Activated T-cell treated with anti-CD3 and anti-CD28 coated beads for 48 hours (primary cell): ENCODE measurements at regions not wholly inside any gene's neighbourhood (a gene's known extent, or its start where the extent isn't known, plus 50 kb on each side); places are given as distances from the start of the nearest gene placed in this dataset.

Experiments
- DNase-seq: peaks from one replicate; pipeline ENCODE4 v3.0.0-alpha.2; 2020; ENCODE audit warnings: low read depth

DNA sequence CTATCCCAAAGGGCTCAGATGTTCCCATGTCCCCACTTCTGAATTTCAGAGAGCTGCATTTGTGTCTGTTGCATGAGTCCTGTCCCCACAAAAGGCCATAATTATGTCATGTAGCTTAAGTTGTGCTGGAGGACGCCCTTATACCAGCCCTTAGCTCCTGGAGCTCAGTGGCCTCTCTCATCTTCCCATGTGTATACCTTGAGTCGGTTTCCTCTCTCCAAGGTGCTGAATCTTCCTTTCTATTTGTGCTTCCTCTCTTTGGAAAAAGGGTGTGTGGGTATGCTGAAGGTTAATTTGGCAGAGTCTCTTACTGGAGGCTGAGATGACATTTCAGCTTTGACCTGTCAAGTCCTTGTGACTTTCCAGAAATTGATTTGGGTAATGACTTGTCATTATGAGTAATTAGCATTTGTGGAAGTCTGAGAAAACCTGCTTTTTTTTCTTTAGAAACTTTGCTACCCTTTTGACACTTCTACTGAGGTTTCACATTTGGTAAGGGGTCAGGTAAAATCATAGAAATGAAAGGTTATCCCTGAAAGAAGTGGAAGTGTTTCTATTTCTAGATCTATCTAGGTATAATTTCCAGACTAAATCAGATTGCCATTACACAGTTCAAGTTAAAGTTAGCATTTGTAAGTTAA is 185.4 kb downstream of the ABCC12 start:
- DNase-seq = no peak

GRCh38 chr16:47967374-47967773 is 188.4 kb downstream of the ABCC12 start:
- DNase-seq = no peak

- no peak for DNase-seq
Measured at GRCh38 chr16:47966325-47966724, 189.5 kb downstream of the ABCC12 start.

GRCh38 chr16:47965439-47965838 is 190.4 kb downstream of the ABCC12 start:
- no peak for DNase-seq

DNA sequence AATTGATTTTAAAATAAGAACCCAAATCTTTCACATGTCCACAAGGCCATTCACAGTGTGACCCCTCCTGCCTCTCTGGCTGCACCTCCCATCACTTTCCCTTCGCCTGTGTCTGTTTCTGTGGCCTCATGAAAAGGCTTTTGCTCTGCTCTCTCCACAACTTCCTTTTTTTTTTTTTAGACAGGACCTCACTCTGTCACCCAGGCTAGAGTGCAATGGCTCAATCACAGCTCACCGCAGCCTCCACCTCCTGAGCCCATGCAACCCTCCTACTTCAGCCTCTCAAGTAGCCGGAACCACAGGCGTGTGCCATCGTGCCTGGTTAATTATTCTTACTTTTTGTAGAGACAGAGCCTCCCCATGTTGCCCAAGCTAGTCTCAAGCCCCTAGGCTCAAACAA is 197.1 kb downstream of the ABCC12 start:
- DNase-seq = no peak

DNA sequence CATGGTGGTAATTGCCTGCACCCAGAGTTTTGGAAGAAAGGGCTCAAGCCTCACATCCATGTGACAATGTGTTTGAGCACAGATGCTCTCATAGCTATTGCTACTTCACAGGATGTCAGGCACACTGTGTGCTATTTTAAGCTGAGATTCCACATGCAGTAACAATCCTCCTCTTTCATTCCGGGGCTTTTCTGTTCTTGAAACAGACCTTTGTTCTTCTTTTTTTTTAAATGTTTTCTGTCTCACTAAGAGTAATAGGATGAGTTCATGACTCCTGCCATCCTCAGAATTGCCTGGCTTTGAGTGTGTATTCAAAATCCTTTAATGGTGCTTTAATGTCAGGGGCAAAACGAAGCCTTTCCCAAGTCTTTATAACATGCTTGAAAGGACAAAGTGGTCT is 198.9 kb downstream of the ABCC12 start:
- DNase-seq = no peak

GRCh38 chr16:47949714-47950113 is 206.1 kb downstream of the ABCC12 start:
- DNase-seq = no peak

DNA sequence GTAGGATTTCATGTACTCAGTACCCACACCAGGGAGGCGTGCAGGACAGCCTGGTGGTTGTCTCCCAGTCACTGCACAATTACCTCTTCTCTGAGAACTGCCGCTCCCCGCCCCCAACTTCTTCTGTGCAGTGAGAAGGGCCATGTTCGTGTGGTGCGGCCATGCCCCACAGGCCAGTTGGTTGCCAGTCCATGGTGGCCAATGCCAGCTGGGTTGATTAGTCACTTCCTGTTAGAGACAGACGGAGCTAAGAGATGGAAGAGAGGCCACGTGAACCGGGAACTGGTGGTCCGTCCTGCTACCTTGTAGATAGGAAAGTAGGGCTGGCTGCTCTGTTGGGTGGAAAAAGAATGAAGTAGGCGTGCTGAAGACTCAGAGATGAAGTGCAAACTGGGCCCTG is 206.5 kb downstream of the ABCC12 start:
- DNase-seq = no peak

GRCh38 chr16:47947723-47948122 is 208.1 kb downstream of the ABCC12 start:
- no peak for DNase-seq

GRCh38 chr16:47946092-47946491 is 209.7 kb downstream of the ABCC12 start:
- no peak for DNase-seq

GRCh38 chr16:47944589-47944988 is 211.2 kb downstream of the ABCC12 start:
- no peak for DNase-seq

DNA sequence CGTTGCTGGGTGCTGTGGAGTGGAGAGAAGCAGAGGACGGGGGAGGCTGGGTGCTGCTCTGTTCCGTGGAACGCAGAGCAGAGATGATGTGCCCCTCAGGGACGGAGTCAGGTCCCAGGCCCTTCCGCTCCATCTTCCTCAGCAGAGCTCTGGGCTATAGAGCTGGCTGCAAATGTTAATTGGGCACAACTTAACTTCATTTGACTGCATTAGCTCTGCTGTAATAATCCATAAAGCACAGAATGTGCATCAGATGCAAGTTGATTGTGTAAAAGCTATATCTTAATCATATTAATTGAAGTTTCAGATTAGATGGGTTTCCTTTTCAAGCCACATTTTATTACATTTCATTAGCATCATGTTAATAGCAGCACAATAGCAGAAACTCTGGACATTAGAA is 212.6 kb downstream of the ABCC12 start:
- no peak for DNase-seq

DNA sequence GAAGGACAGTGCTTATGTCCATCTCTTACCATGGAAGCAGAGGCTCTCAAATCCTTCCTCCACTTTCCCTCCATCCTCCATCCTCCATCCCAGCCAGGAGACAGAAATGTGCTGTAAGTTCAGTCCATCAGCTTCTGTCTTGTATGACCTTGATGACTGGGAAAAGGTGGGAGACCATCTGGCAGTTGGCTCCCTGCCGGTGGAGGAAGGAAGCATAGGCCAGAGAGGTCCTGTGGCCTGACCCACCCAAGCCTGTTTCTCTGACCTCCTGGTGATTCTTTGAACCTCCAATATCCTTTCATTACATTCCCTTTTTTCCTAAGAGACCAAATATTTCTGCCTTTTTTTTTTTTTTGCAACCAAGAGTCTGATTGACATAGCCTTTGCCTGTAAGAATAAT is 215.3 kb downstream of the ABCC12 start:
- DNase-seq = no peak

DNA sequence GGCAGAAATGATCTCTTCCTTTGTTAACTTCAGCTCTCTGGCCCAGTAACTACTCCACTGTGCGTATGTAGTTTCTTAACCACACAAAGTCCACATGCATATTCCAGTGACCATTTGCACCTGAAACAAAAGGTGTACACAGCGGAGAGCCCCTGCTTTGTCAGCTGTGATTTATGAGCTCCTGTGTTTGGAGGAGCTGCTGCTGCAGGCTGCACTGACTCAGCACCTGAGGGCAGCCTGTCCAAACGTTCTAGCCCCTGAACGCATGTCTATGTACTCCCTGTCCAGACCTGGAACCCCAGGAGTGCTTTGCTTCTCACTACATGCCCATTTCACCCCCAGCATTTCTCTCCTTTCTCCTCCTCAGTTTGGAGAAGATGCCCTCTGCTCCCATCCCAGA is 216.1 kb downstream of the ABCC12 start:
- no peak for DNase-seq

- DNase-seq = no peak
Measured at GRCh38 chr16:47938272-47938671, 217.5 kb downstream of the ABCC12 start.

DNA sequence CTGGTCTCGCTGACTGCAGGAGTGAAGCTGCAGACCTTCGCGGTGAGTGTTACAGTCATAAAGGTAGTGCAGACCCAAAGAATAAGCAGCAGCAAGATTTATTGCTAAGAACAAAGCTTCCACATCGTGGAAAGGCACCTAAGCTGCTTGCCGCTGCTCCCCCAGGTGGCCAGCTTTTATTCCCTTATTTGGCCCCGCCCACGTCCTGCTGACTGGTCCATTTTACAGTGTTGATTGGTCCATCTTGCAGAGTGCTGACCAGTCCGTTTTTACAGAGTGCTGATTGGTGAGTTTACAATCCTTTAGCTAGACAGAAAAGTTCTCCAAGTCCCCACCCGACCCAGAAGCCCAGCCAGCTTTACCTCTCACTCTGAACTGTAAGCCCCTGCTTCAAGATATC is 227.8 kb downstream of the ABCC12 start:
- no peak for DNase-seq

- DNase-seq = no peak
Measured at GRCh38 chr16:47927330-47927729, 228.5 kb downstream of the ABCC12 start.

DNA sequence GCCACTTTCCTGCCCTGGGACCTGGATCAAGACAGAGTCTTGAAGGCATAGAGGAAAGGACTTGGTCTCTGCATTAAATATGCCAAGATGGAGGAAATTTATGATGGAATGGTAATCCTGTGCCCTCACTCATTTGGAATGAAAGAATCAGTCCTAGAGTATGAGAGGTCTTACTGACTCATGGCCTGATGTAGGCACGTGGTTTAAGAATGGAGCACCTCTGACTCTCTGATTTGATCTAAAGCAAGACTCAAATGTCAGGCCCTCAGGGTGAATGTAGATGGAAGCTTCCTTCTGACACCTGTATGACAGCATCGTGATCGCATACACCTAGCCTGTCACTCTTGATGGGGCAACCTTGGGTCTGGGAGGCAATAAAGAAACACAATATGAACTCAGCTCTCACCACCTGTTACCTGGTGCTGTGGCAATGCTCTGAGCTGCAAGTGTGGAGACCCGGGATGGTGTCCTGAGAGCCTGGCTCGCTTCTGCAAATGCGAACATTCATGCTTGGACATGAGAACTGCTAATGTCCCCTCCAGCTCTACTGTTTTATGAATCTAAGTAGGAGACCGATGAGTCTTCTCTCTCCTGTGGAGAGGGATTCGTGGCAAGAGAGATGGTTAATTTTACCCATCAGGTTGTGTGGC is 229.9 kb downstream of the ABCC12 start:
- no peak for DNase-seq

- DNase-seq = no peak
Measured at GRCh38 chr16:47924950-47925349, 230.8 kb downstream of the ABCC12 start.

- no peak for DNase-seq
Measured at GRCh38 chr16:47921535-47921934, 234.3 kb downstream of the ABCC12 start.

DNA sequence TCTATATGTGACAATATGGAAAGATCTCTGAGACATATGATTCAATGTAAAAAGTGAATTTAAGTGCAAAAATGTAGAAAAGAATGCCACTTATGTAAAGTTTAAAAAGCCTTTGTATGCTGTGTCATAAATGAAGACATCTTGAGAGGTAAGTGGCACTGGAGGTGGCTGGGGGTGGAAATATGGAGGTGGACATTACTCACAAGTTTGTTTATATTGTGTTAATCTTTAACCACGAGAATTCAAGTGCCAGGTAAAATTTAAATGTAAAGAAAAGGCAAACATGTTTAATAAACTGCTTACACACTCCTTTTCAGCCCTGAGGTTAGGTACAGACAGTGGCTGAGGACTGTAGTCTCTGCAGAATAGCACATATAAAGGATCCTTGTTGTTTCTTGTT is 235.1 kb downstream of the ABCC12 start:
- DNase-seq = no peak

GRCh38 chr16:47917118-47917517 is 238.7 kb downstream of the ABCC12 start:
- no peak for DNase-seq

- no peak for DNase-seq
Measured at GRCh38 chr16:47916266-47916665, 239.5 kb downstream of the ABCC12 start.

DNA sequence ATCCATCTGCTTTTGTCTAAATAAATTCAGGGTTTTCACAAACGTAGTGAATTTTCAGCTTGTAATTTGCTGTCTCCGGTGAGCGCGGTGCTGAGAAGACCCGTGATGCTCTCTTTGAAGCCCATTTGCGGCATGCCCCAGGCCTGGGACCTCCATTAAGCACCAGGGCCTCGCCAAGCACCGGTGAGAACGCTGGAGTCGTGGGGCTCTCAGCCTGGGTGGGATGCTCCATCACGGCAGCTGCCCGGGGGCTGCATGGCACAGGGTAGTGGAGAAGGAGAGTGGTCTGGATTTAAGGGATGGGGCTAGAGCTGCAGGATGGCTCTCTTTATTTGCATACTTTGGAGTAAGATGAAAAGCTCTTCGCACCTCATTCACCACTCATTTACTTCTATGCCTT is 248.7 kb downstream of the ABCC12 start:
- DNase-seq = no peak
